ENCODE measurements at regions not wholly inside any gene's neighbourhood (a gene's known extent, or its start where the extent isn't known, plus 50 kb on each side); places are given as distances from the start of the nearest gene placed in this dataset.

DNA sequence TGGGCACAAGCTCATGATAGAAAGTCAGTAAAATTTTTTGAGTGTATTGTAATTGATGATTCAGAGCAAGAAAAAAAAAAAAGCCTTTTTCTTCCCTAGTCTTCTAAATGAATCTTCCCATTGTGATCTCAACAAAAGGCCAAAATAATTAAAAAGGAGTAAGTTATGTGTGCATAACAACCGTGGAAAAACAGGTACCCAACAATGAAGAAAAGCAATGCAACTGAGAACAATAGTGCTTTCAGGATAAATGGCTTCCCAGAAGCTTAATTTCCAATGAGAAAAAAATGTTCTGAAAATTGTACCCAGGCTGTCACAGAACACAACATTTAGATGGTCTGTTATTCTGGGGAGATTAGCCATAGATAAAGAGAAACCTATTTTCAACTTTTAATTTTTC, 399.0 kb upstream of the AGA start:
- TF ChIP-seq, protein P1, sequence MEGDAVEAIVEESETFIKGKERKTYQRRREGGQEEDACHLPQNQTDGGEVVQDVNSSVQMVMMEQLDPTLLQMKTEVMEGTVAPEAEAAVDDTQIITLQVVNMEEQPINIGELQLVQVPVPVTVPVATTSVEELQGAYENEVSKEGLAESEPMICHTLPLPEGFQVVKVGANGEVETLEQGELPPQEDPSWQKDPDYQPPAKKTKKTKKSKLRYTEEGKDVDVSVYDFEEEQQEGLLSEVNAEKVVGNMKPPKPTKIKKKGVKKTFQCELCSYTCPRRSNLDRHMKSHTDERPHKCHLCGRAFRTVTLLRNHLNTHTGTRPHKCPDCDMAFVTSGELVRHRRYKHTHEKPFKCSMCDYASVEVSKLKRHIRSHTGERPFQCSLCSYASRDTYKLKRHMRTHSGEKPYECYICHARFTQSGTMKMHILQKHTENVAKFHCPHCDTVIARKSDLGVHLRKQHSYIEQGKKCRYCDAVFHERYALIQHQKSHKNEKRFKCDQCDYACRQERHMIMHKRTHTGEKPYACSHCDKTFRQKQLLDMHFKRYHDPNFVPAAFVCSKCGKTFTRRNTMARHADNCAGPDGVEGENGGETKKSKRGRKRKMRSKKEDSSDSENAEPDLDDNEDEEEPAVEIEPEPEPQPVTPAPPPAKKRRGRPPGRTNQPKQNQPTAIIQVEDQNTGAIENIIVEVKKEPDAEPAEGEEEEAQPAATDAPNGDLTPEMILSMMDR (IDR thresholded peaks at IDR 0.05 in 2 of 3, conservative IDR thresholded peaks at IDR 0.05 in 1 of 3; ENCODE audit: borderline replicate concordance in 1 of 3, insufficient read depth in 1 of 3, low read depth in 2 of 3, low read length in 2 of 3), result no peak
- TF ChIP-seq TCF7L2 (IDR thresholded peaks at IDR 0.05; ENCODE audit: borderline replicate concordance, extremely low read depth, insufficient read depth, insufficient read length), result no peak
- TF ChIP-seq RAD21 (IDR thresholded peaks at IDR 0.05; ENCODE audit: low read depth), result no peak
- TF ChIP-seq CEBPB (IDR thresholded peaks at IDR 0.05; ENCODE audit: low read depth), result no peak
- TF ChIP-seq SIN3A (IDR thresholded peaks at IDR 0.05; ENCODE audit: low read depth), result no peak
- TF ChIP-seq CBX3 (IDR thresholded peaks at IDR 0.05; ENCODE audit: low read depth), result no peak
- no peak for TF ChIP-seq POLR2A (IDR thresholded peaks at IDR 0.05; ENCODE audit: borderline replicate concordance, extremely low read depth, insufficient read depth, insufficient read length)
- TF ChIP-seq, protein P2, sequence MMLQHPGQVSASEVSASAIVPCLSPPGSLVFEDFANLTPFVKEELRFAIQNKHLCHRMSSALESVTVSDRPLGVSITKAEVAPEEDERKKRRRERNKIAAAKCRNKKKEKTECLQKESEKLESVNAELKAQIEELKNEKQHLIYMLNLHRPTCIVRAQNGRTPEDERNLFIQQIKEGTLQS (IDR thresholded peaks at IDR 0.05), result no peak
- no peak for TF ChIP-seq EZH2 (IDR thresholded peaks at IDR 0.05)
- no peak for TF ChIP-seq JUND (IDR thresholded peaks at IDR 0.05)

Data from HCT116 (cell line).